ENCODE measurements at regions not wholly inside any gene's neighbourhood (a gene's known extent, or its start where the extent isn't known, plus 50 kb on each side); places are given as distances from the start of the nearest gene placed in this dataset.

DNA sequence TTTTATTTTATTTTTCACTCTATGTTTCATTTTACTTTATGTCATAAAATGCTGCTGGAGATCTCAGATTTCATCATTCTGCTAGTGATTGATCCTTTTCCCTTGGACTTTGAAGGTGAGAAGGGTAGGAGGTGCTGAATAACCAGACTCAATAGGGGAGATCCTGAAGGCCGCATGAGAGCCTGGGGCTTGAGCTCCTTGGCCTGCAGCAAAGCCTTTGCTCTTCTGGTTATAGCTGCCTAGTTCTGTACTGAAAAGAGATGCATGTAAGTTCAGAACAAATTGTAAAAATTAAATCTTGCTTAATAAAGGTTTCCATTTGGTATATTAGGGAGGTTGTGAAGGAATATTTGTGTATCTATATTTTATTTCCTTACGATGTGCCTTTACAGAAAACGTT lies 430.2 kb downstream of the QKI start:
- no peak for DNase-seq (ENCODE audit: low spot score)

DNA sequence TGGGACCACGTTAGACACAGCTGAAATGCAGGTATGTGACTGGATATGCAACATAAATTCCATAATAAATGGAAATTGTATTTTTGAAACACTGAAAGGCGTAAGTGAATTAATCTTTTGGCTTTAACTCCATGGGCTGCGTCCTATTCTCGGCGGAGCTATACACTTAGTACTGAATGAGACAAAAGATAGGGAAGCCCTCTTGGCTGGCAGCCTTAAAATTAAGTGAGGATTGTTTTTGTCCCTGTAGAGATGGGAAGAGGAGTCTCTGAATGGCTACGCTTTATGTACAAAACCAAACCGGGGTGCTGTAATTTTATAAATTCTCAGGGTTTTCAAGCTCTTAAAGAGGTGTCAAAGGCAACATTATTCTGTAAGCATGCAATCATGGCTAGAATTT lies 429.8 kb downstream of the QKI start:
- no peak for DNase-seq (ENCODE audit: low spot score)

DNA sequence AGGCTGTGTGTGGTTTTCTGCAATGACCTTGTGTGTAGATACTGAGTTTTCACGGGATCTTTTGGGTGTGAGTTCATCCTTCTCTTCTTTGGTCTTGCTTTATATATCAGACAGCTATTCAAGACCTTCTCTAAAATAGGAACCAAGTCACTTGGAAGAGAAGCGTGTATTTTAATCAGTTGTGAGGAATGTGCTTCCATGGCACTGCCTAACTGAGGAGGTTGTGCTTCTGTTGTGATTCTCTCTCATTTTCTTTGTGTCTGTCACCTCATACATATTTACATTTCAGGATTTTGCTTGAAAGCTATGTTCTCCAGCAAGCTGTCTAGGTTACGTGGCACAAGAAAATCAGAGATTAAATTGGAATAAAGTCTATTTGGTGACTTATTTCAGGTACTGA lies 428.7 kb downstream of the QKI start:
- DNase-seq (ENCODE audit: low spot score), result no peak

DNA sequence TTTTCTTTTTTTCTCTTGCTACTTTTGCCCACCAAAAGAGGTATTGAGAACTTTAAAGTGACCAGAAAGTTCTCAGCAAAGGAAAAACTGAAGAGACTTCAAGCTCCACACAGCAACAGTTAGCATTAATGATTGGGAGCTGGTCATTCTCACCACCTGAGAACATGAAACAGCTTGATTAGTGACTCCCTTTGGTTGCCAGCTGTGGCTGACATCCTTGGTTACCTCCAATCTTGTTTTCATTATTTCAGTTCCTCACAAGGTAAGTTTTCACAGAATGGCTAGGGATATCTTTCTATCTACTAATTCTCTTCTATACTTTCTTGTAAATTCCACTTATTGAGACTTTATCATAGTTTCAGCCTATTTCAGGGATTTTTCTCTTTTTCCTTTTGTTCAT lies 427.9 kb downstream of the QKI start:
- DNase-seq (ENCODE audit: low spot score), result no peak

DNA sequence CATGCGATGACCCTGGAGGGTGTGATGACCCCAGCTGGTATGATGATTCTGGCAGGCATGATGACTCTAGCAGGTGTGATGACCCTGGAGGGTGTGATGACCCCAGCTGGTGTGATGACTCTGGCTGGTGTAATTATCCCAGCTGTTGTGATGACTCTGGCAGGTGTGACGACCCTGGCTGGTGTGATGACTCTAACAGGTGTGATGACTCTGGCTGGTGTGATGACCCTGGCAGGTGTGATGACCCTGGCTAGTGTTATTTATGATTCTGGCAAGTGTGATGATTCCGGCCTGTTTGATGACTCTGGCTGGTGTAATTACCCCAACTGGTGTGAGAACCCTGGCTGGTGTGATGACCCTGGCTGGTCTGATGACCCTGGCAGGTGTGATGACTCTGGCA lies 427.2 kb downstream of the QKI start:
- DNase-seq (ENCODE audit: low spot score), result no peak

DNA sequence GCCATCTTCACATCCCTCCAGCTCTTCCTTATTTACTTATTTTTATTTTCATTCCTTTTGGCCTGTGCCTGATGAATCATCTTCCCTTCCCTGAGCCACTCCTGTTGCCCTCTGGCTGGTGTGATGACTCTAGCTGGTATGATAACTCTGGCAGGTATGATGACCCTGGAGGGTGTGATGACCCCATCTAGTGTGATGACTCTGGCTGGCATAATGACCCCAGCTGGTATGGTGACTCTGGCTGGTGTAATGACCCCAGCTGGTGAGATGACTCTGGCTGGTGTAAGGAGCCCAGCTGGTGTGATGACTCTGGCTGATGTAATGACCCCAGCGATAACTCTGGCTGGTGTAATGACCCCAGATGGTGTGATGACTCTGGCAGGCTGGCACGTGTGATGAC lies 426.8 kb downstream of the QKI start:
- no peak for DNase-seq (ENCODE audit: low spot score)

DNA sequence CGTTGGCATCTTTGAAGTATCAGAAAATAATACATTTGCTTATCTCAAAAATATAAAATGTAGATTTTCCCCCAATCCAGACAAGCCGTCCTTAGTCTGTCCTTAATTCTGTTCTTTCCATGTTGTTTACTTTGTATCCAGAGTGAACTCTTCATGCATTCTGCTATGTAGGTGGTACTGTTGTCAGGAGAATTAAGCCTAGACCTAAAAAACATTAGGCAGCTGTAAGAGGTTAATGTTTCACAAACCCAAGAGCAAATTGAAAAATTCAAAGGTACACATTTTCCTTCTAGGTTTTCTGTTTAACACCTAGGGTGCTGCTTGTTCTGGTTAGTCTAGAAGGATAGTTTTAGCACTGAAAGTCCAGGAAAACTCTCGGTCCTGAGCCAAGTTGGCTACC lies 426.4 kb downstream of the QKI start:
- no peak for DNase-seq (ENCODE audit: low spot score)

DNA sequence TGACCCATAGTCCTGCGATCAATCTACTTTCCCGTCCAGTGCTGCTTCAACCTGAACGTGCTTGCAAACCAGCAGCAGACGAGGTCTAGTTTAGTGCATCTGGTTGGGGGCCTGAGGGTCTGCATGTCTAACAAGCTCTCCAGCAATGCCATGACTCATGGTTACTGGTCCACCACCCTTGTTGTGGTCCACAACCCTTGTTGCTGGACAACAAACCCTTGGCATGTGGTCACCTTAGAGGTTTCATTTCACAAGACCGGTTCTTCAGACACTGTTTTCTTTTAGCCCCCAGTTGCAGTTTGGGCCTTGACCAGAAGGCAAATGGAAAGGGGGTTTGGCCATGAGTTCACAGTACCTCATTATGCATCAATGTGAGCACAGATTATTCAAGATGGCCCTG lies 424.8 kb downstream of the QKI start:
- DNase-seq (ENCODE audit: low spot score), result no peak

DNA sequence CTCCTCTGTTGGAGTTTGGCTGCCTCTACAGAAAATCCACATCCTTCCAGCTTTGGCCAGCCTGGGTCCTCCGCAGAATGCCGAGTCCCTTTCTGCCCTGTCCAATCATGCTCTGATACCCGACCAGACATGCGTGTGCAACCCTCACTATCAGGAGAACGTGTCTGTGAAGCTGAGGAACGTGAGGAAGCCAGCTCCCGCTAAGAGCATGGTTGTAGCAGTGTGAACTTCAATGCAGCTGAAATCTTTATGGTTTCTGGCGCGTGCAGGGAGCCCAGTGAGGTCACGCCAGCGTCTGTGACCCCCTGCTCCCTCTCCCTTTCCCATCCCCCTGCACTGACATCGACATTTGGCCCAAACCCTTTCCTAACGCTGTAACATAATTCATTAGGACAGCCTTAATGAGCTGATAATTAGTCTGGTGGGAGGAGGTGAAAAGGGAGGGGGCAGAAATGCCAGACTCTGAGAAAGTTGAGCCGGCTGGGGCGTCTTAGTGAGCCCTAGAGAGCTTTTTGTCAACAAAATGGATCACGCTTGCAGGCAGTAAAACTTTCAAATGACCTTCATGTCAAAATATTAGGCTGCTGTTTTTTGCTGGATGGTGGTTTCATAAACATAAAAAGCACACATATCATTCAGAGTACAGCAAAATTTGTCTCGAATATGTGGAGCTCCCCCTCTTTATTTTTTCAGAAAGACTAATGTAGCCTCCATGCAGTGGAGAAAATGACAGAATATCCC lies 423.3 kb downstream of the QKI start:
- peak; percentile 55 for DNase-seq (ENCODE audit: low spot score)

DNA sequence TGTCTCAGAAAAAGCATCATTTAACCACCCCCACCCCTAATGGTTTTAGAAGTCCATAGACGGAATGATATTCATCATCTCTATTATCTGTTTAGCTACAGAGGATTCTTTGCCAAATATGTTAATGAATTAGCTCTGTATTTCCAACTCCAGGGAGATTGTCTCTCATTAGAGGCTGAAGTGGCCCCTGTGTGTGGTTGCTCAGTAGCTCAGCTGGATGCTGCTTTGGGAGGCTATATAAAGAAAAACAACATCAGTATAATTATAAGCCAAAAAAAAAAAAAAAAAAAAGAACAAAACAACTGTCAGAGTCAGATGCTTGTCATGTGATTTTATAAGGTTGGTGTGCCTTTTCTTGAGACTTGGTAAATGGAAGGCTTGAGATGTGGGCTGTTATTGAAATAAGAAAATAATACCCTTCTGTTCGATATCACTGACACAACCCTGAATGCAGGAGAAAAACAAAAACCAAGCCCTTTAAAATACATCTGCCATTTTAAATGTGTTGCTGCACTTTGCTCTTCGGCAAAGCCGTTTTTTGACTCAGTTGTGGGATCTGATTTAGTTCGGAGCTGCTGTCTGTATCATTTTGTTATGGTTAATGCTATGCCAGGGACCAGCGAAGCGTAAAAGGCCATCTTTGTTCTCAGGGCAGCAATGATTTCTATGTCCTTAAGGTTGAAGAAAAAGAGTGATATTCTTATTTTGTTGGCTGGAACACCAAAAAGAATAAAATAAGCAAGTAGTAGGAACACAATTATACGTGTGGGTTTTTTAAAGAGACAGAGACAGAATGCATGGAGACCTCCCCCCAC lies 422.6 kb downstream of the QKI start:
- no peak for DNase-seq (ENCODE audit: low spot score)

DNA sequence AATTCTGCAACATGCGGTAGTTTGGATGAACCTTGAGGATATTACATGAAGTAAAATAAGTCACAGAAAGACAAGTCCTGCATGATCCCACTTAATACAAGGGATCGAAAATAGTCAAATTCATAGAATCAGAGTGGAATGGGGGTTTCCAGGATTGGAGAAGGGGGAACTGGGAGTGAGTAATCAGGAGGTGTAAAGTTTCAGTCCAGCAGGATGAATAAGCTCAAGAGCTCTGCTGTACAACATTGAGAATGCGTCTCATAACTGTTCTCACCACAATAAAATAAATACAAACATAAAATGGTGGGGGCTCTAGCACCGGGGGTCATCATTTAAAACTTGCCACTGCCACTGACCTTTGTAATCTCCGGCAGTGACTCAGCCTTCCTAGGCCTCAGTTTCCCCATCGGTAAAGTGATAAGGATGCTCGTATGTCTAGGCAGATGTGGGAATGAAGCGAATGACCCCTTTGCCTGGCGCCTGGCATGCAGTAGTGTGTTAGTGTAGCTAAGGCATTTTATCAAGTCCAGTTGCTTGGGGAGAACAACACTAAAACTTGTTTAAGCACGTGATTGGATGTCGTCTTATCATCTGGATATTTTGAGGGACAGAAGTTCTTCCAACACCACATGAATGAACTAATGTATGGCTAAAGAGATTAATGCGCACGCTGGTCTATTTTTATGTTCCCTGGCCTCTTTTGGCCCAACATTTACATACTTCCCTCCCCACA lies 421.1 kb downstream of the QKI start:
- DNase-seq (ENCODE audit: low spot score), result no peak

DNA sequence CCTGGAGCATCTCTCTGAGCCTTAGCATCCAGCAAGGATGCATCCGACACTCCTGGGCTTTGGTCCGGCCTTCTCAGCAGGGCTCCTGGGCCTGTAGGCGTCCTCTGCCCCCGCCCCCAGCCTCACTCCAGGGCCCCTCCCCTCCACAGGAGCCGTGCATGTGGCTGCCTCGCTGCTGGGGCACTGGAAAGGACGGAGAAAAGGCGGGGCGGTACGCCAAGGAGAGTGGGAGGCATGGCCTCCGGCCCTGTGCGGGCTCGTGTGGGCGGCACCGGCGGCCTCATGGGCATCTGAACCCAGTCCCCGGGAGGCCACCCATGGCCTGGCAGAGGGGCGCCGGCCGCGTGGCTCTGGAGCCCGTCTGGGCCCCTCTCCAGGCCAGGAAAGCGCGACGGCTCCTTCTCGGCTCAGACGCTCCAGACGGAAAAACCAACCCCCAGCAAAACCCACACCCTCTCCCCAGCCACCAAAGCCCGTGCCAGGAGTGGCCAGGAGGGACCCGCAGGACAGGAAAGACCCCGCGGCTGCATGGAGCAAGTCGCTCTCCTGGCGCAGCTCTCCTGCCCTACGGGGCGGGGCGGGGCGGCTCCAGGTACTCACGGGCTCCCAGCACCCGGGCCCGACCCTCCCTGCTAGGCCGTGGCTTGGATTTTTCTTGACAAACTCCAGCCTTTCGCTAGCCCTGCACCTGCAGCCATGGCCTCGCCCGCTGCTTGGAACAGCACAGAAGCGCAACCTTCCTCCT lies 419.9 kb downstream of the QKI start:
- DNase-seq (ENCODE audit: low spot score), result no peak

DNA sequence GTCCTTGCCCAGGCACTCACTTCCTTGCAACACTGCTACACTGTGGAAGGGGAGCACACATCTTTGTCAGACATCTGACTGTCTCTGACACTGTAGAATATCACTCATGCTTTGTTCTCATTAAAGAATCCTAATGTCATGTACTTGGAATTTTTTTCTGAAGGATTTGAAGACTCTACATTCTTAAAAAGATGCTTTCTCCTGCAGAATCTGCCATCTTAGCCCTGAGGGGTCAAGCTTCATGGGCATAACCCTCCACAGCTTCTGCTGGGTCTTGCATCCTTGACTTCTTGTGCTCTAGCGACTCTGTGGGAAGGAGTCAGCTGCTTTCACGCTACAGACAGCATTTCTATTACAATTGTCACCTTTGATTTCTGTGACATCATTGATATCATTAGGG lies 417.2 kb downstream of the QKI start:
- DNase-seq (ENCODE audit: low spot score), result no peak

DNA sequence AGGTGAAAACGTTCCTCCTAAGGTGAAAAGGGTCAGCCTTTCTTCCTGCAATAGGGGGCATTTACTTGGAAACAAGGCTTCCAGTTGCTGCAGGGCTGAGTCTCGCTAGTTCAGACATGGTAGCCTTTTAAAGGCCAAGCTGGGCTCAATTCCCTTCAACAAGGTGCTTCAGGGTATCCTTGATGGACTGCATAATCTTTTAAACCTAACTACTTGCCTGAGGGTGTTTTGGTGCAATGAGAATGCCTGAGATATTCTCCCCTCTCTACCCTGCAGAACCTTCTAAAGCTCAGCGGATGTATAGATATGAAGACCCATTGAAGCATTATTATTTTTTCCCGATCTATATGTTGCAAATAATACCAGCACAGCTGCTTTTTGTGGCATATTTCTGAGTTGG lies 416.1 kb downstream of the QKI start:
- DNase-seq (ENCODE audit: low spot score), result no peak

DNA sequence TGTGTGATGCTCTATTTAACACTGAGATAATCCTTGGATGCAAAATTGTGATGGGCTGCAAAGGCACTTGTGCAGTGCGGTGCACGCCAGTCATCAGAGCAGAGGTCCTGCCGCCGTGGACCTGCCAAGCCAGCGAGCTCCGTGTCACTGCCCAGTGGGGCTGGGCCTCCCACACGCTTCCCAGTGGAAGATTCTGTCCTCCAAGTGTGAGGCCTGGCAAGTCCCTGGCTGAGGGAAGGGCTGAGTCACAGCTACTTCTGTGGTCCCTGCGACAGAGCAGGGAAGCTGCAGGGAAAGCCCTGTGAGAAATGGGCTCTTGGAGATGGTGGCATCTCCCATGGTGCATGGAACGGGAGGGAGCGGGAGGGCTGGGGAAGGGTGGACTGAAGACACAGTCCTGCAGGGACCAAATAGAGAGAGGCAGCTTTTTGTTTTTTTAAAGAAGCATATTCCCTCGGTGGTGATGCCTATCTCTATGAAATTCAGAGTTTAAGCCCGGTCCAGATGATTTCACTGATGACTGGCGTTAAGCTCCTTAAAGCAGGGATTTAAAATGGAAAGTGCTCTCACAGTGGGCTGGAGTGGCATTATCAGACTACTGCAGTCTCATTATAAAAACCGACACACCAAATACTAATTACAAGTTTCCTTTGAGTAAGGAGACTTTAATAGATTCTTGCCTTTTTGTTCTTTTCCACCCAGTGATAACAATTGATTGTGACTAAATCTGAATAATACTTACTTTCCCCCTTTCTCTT lies 413.7 kb downstream of the QKI start:
- DNase-seq (ENCODE audit: low spot score), result no peak

DNA sequence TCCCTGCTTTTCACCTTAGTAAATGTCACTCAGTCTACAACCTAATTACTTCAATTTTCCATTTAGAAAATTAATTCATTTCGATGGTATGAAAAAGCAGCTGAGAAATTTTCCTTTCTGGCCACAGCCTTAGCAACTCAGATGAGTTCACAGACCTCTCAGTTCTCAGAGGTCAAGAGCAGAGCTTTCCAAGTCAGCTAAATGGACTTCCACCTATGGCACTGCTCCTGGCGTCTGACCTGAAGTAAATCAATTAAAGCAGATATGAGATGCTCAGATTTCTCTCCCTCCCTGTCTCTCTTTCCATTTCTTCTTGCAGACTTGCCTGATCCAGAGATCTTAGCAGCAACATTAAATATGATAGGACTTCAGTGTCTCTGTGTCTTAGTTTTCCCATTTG lies 412.6 kb downstream of the QKI start:
- no peak for DNase-seq (ENCODE audit: low spot score)

DNA sequence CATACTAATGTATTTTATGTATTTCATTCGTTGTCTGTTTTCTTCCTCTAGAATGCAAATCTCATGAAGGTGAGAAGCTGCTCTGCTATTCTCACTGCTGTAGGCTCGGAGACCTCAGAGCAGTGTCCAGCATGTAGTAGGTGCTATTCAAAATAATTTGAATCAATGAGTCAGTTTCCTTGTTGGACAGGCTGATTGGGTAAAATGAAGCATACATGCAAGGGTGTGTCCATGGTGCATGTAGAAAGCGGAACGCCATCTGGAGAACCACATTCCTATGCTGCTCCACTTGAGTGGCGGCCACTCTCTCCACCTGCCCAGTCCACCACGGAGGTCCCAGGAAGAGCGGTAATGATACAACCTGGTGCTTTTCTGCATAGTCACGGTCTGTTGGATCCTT lies 412.1 kb downstream of the QKI start:
- no peak for DNase-seq (ENCODE audit: low spot score)

DNA sequence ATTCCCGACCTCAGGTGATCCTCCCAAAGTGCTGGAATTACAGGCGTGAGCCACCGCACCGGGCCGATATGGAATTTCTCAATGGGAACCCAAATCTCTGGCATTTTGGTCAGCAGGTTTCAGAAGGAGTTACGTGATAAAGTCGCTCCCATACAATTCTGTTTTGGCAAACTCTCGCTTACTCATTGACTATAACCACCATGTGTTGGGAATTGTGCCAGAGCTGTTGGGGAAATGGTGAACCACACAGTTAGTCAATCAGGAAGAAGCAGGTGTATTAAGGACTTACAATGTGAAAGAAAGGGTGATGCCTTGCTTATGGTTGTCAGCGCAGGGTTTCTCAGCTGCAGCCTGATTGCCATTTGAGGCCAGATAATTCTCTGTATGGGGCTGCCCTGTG lies 410.5 kb downstream of the QKI start:
- DNase-seq (ENCODE audit: low spot score), result no peak

DNA sequence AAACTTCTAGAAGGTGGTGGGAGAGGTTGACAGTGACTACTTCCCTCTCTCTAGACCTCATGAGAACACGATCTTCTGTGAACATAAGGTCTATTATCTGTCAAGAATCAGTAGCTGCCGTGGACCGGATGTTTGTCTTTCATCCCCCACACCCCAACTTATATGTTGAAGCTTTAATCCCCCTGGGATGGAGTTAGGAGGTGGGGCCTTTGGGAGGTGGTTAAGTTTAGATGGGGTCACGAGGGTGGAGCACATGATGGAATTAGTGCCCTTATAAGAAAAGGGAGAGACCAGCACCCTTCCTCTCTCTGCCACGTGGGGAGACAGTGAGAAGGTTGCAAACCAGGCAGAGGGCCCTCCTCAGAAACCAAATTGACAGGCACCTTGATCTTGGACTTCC lies 409.1 kb downstream of the QKI start:
- no peak for DNase-seq (ENCODE audit: low spot score)

DNA sequence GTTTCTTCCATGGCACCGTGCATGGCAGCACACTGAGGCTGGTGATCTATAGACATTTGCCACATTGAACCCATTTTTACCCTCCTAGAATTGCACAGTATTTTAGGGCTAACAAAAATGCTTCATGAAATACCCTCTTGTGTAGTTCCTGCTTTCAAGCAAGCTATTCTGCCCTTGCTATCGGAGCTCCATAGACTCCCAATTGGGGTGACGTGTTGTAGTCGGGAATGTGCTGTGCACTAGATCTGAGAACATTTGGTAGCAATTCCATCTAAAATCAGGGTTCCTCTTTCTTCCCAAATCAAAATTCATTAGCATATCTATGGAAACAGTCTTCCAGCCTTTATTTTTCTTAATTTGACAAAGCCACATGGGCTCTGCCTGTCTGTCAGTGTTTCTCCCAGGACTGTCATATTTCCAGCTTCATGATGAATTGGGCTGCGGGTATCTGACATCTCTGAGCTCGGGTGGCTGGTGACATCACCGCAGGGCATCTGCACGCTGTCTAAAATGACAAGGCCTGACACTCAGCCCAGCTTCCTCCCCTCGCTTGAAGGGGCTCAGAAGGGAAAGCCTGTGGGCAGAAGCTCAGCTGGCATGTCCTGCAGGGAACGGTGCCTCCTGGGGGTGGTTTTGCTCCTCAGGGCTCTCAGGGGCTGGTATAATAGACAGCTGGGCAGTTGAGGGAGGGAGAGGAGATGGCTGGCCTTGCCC lies 406.4 kb downstream of the QKI start:
- peak; percentile 15 for DNase-seq (ENCODE audit: low spot score)

DNA sequence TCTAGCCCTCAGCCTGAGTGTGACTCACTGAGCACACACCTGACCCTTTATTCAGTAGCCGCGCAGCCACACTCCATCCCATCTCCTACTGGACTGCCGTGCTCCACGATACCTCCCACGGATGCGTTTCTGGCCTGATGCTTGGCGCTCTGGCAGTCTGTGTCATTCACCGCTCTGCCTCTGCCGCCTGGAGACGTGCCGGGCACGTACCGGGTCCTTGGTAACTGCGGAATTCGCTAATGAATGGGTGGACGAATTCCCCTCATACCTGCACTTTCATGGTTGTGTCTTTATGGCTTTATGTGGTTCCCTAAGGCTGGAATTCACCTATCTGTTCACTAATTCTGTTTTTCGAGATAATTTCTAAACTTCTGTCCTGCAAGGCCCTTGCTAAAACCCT lies 405.7 kb downstream of the QKI start:
- no peak for DNase-seq (ENCODE audit: low spot score)

All from umbilical cord (tissue), 1 donor.